DOHH2 (cell line): ENCODE measurements at regions not wholly inside any gene's neighbourhood (a gene's known extent, or its start where the extent isn't known, plus 50 kb on each side); places are given as distances from the start of the nearest gene placed in this dataset.

Experiments
- H3F3A ChIP-seq: fragments of 200-600 bp; sonication (generic), shearing (Covaris generic); 2 replicates; pipeline ENCODE4 v1.6.0; 2016; ENCODE audit warnings: antibody characterized with exemption, mild to moderate bottlenecking; ENCODE audit not compliant: control insufficient read depth, insufficient read depth
- H3K27ac ChIP-seq: fragments of 200-600 bp; sonication (generic); 2 replicates; pipeline ENCODE4 v1.5.1; 2014; ENCODE audit warnings: low read depth, mild to moderate bottlenecking, low read length, moderate library complexity
- H3K27me3 ChIP-seq: fragments of 200-600 bp; sonication (generic); 2 replicates; pipeline ENCODE4 v1.6.1; 2014; ENCODE audit warnings: mild to moderate bottlenecking, low read length, mixed read lengths; ENCODE audit not compliant: control insufficient read depth
- H3K36me3 ChIP-seq: fragments of 200-600 bp; sonication (generic); 2 replicates; pipeline ENCODE4 v1.6.1; 2014; ENCODE audit warnings: mild to moderate bottlenecking, low read length, moderate library complexity, mixed read lengths; ENCODE audit not compliant: control insufficient read depth
- H3K4me1 ChIP-seq: fragments of 200-600 bp; sonication (generic); 2 replicates; pipeline ENCODE4 v1.6.1; 2014; ENCODE audit warnings: mild to moderate bottlenecking, low read length, mixed read lengths; ENCODE audit not compliant: control insufficient read depth
- H3K4me2 ChIP-seq: fragments of 200-600 bp; sonication (generic); 2 replicates; pipeline ENCODE4 v1.6.0; 2014; ENCODE audit warnings: mild to moderate bottlenecking, low read length, moderate library complexity
- H3K4me3 ChIP-seq: fragments of 200-600 bp; sonication (generic); 2 replicates; pipeline ENCODE4 v1.5.1; 2014; ENCODE audit warnings: mild to moderate bottlenecking, low read length, mixed read lengths
- H3K79me2 ChIP-seq: fragments of 200-600 bp; sonication (generic); 2 replicates; pipeline ENCODE4 v1.6.1; 2014; ENCODE audit warnings: mild to moderate bottlenecking, low read length, mixed read lengths; ENCODE audit not compliant: control insufficient read depth
- H3K9me2 ChIP-seq: fragments of 200-600 bp; sonication (generic); replicated peaks from 2 replicates; pipeline ENCODE4 v1.6.1; 2014; ENCODE audit warnings: mild to moderate bottlenecking, low read length, mixed read lengths; ENCODE audit not compliant: control insufficient read depth
- H3K9me3 ChIP-seq: fragments of 200-600 bp; sonication (generic); 2 replicates; pipeline ENCODE4 v1.6.1; 2014; ENCODE audit warnings: antibody characterized with exemption, low read length, mixed read lengths; ENCODE audit not compliant: control insufficient read depth, insufficient read depth
- H4K20me1 ChIP-seq: fragments of 200-600 bp; sonication (generic); 2 replicates; pipeline ENCODE4 v1.6.0; 2014; ENCODE audit warnings: low read depth, mild to moderate bottlenecking, antibody characterized with exemption, low read length, moderate library complexity; ENCODE audit not compliant: control insufficient read depth, insufficient read depth
- CTCF ChIP-seq: fragments of 200-600 bp; sonication (generic); IDR thresholded peaks from one replicate; pipeline ENCODE4 v1.5.1; 2014; ENCODE audit warnings: antibody characterized with exemption, mild to moderate bottlenecking, low read depth, low read length; ENCODE audit not compliant: poor library complexity, severe bottlenecking
- EZH2phosphoT487 ChIP-seq: fragments of 200-600 bp; sonication (generic); IDR thresholded peaks from 2 replicates; pipeline ENCODE4 v1.6.1; 2017; ENCODE audit warnings: borderline replicate concordance, mild to moderate bottlenecking, antibody characterized with exemption, low read length, moderate library complexity, mixed read lengths

GRCh38 chr18:70621710-70622109 is 332.9 kb downstream of the SOCS6 start:
- H3K9me3 ChIP-seq = no peaks in the 10 kb centered on the region
- no peaks in the 10 kb centered on the region for H3K27me3 ChIP-seq
- no peaks in the 10 kb centered on the region for H4K20me1 ChIP-seq
- H3K4me3 ChIP-seq = no peak overlapping the region
- no peak overlapping the region for H3K27ac ChIP-seq
- H3K36me3 ChIP-seq = no peaks in the 10 kb centered on the region
- TF ChIP-seq CTCF = no peak
- H3K9me2 ChIP-seq = no peaks in the 10 kb centered on the region
- no peaks in the 10 kb centered on the region for H3F3A ChIP-seq
- no peaks in the 10 kb centered on the region for H3K4me1 ChIP-seq
- no peak overlapping the region for H3K4me2 ChIP-seq
- H3K79me2 ChIP-seq = no peaks in the 10 kb centered on the region

- Histone ChIP-seq H3K9me3 (no peaks in the 10 kb centered on the region), H3K4me1 (no peaks in the 10 kb centered on the region), H3F3A (no peaks in the 10 kb centered on the region), H3K9me2 (no peaks in the 10 kb centered on the region), H3K27me3 (no peaks in the 10 kb centered on the region), H3K27ac (no peak overlapping the region), H3K4me3 (no peak overlapping the region), H4K20me1 (no peaks in the 10 kb centered on the region), H3K36me3 (no peaks in the 10 kb centered on the region), H3K79me2 (no peaks in the 10 kb centered on the region), H3K4me2 (no peak overlapping the region)
- TF ChIP-seq EZH2phosphoT487 (no peak), CTCF (no peak)
Measured at GRCh38 chr18:70620837-70621612, 332.2 kb downstream of the SOCS6 start.

- Histone ChIP-seq H3K4me1 (no peaks in the 10 kb centered on the region), H4K20me1 (no peaks in the 10 kb centered on the region), H3K27ac (no peak overlapping the region), H3K4me2 (no peak overlapping the region), H3F3A (no peaks in the 10 kb centered on the region), H3K4me3 (no peak overlapping the region), H3K27me3 (no peaks in the 10 kb centered on the region), H3K79me2 (no peaks in the 10 kb centered on the region), H3K9me2 (no peaks in the 10 kb centered on the region), H3K9me3 (no peaks in the 10 kb centered on the region), H3K36me3 (no peaks in the 10 kb centered on the region)
- TF ChIP-seq CTCF (no peak), EZH2phosphoT487 (no peak)
Measured at GRCh38 chr18:70617020-70617763, 328.3 kb downstream of the SOCS6 start.
